ENCODE measurements at regions not wholly inside any gene's neighbourhood (a gene's known extent, or its start where the extent isn't known, plus 50 kb on each side); places are given as distances from the start of the nearest gene placed in this dataset.

- Histone ChIP-seq H3K36me3 (ENCODE audit: control insufficient read depth, insufficient read depth, low read length) (no peaks in the 10 kb centered on the region), H3K4me3 (ENCODE audit: low read depth, low read length) (no peak overlapping the region), H3K27me3 (ENCODE audit: control insufficient read depth, insufficient read depth, low read length) (no peaks in the 10 kb centered on the region)
- TF ChIP-seq CTCF (IDR thresholded peaks at IDR 0.05; ENCODE audit: insufficient read depth, low read length, poor library complexity, severe bottlenecking): no peak
- DNase-seq (ENCODE audit: low read depth): no peak
Measured at GRCh38 chr3:59167756-59168155, 117.9 kb upstream of the CFAP20DC start.

GRCh38 chr3:59163953-59164352 lies 114.1 kb upstream of the CFAP20DC start:
- Histone ChIP-seq H3K36me3 (ENCODE audit: control insufficient read depth, insufficient read depth, low read length) (no peaks in the 10 kb centered on the region), H3K4me3 (ENCODE audit: low read depth, low read length) (no peak overlapping the region), H3K27me3 (ENCODE audit: control insufficient read depth, insufficient read depth, low read length) (no peaks in the 10 kb centered on the region)
- DNase-seq (ENCODE audit: low read depth): no peak
- no peak for TF ChIP-seq CTCF (IDR thresholded peaks at IDR 0.05; ENCODE audit: insufficient read depth, low read length, poor library complexity, severe bottlenecking)

- no peaks in the 10 kb centered on the region for H3K36me3 ChIP-seq (ENCODE audit: control insufficient read depth, insufficient read depth, low read length)
- no peak overlapping the region for H3K4me3 ChIP-seq (ENCODE audit: low read depth, low read length)
- H3K27me3 ChIP-seq (ENCODE audit: control insufficient read depth, insufficient read depth, low read length): no peaks in the 10 kb centered on the region
- DNase-seq (ENCODE audit: low read depth): no peak
- TF ChIP-seq CTCF (IDR thresholded peaks at IDR 0.05; ENCODE audit: insufficient read depth, low read length, poor library complexity, severe bottlenecking): no peak
Measured at GRCh38 chr3:59161048-59161447, 111.2 kb upstream of the CFAP20DC start.

- no peak for TF ChIP-seq CTCF (IDR thresholded peaks at IDR 0.05; ENCODE audit: insufficient read depth, low read length, poor library complexity, severe bottlenecking)
- Histone ChIP-seq H3K36me3 (ENCODE audit: control insufficient read depth, insufficient read depth, low read length) (no peaks in the 10 kb centered on the region), H3K4me3 (ENCODE audit: low read depth, low read length) (no peak overlapping the region), H3K27me3 (ENCODE audit: control insufficient read depth, insufficient read depth, low read length) (no peaks in the 10 kb centered on the region)
- no peak for DNase-seq (ENCODE audit: low read depth)
Measured at GRCh38 chr3:59160133-59160746, 110.4 kb upstream of the CFAP20DC start.

GRCh38 chr3:59153648-59154047 lies 103.8 kb upstream of the CFAP20DC start:
- Histone ChIP-seq H3K36me3 (ENCODE audit: control insufficient read depth, insufficient read depth, low read length) (no peaks in the 10 kb centered on the region), H3K4me3 (ENCODE audit: low read depth, low read length) (no peak overlapping the region), H3K27me3 (ENCODE audit: control insufficient read depth, insufficient read depth, low read length) (no peaks in the 10 kb centered on the region)
- no peak for DNase-seq (ENCODE audit: low read depth)
- TF ChIP-seq CTCF (IDR thresholded peaks at IDR 0.05; ENCODE audit: insufficient read depth, low read length, poor library complexity, severe bottlenecking): no peak

GRCh38 chr3:59152943-59153342 lies 103.1 kb upstream of the CFAP20DC start:
- H3K4me3 ChIP-seq (ENCODE audit: low read depth, low read length): no peak overlapping the region
- no peak for TF ChIP-seq CTCF (IDR thresholded peaks at IDR 0.05; ENCODE audit: insufficient read depth, low read length, poor library complexity, severe bottlenecking)

More at GRCh38 chr3:59152943-59153342, 103.1 kb upstream of the CFAP20DC start:
- DNase-seq (ENCODE audit: low read depth): no peak
- no peaks in the 10 kb centered on the region for H3K27me3 ChIP-seq (ENCODE audit: control insufficient read depth, insufficient read depth, low read length)
- no peaks in the 10 kb centered on the region for H3K36me3 ChIP-seq (ENCODE audit: control insufficient read depth, insufficient read depth, low read length)
